ENCODE measurements at regions not wholly inside any gene's neighbourhood (a gene's known extent, or its start where the extent isn't known, plus 50 kb on each side); places are given as distances from the start of the nearest gene placed in this dataset.

- in situ Hi-C loops (cut with HindIII; ENCODE audit: low sequenced_read_pairs) = no loop called here
- TF ChIP-seq CTCF (IDR thresholded peaks at IDR 0.05; ENCODE audit: low read depth, low read length, missing control alignments) = no peak
- H3K4me3 ChIP-seq (ENCODE audit: low read depth, low read length) = no peak overlapping the region
- DNase-seq (ENCODE audit: low read depth) = no peak
Observed at GRCh38 chr1:30406996-30407864, 316.2 kb downstream of the MATN1 start.

- no peak for DNase-seq (ENCODE audit: low read depth)
- TF ChIP-seq CTCF (IDR thresholded peaks at IDR 0.05; ENCODE audit: low read depth, low read length, missing control alignments) = no peak
- H3K4me3 ChIP-seq (ENCODE audit: low read depth, low read length) = no peak overlapping the region
- in situ Hi-C loops (cut with HindIII; ENCODE audit: low sequenced_read_pairs) = no loop called here
Observed at GRCh38 chr1:30405631-30406212, 317.7 kb downstream of the MATN1 start.

- DNase-seq (ENCODE audit: low read depth) = no peak
- no peak overlapping the region for H3K4me3 ChIP-seq (ENCODE audit: low read depth, low read length)
- no peak for TF ChIP-seq CTCF (IDR thresholded peaks at IDR 0.05; ENCODE audit: low read depth, low read length, missing control alignments)
- in situ Hi-C loops (cut with HindIII; ENCODE audit: low sequenced_read_pairs) = no loop called here
Observed at GRCh38 chr1:30405081-30405480, 318.3 kb downstream of the MATN1 start.

- no peak overlapping the region for H3K4me3 ChIP-seq (ENCODE audit: low read depth, low read length)
- in situ Hi-C loops (cut with HindIII; ENCODE audit: low sequenced_read_pairs) = no loop called here
- no peak for DNase-seq (ENCODE audit: low read depth)
- no peak for TF ChIP-seq CTCF (IDR thresholded peaks at IDR 0.05; ENCODE audit: low read depth, low read length, missing control alignments)
Observed at GRCh38 chr1:30404341-30404740, 319.0 kb downstream of the MATN1 start.

- no peak for TF ChIP-seq CTCF (IDR thresholded peaks at IDR 0.05; ENCODE audit: low read depth, low read length, missing control alignments)
- H3K4me3 ChIP-seq (ENCODE audit: low read depth, low read length) = no peak overlapping the region
- in situ Hi-C loops (cut with HindIII; ENCODE audit: low sequenced_read_pairs) = no loop called here
- no peak for DNase-seq (ENCODE audit: low read depth)
Observed at GRCh38 chr1:30403726-30404125, 319.7 kb downstream of the MATN1 start.

GRCh38 chr1:30403061-30403645 lies 320.2 kb downstream of the MATN1 start:
- no peak overlapping the region for H3K4me3 ChIP-seq (ENCODE audit: low read depth, low read length)
- DNase-seq (ENCODE audit: low read depth) = no peak
- no peak for TF ChIP-seq CTCF (IDR thresholded peaks at IDR 0.05; ENCODE audit: low read depth, low read length, missing control alignments)
- in situ Hi-C loops (cut with HindIII; ENCODE audit: low sequenced_read_pairs) = no loop called here
